ENCODE measurements at regions not wholly inside any gene's neighbourhood (a gene's known extent, or its start where the extent isn't known, plus 50 kb on each side); places are given as distances from the start of the nearest gene placed in this dataset.
A peak's percentile ranks its signal among the peaks of the same experiment; 100 is the strongest.

DNA sequence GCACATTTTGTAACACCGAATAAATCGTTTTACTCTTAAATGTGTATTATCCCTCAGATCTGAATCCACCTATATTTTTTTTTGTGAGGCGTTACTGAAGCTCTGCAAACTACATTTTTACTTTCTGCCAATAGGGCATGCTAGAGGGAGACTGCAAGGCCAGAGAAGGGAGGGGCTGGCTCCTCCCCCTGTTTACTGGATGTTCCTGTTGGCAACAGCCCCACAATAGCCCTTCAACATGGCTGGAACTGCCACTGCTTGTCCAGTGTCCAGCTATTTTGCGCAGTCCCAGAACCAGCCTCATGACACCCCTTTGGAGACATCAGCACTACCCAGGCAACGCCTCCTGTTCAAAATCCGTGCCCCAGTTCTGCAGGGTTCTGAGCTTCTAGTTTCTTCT is 85.4 kb upstream of the MIER3 start:
- DNase-seq, result peak; percentile 22
- Histone ChIP-seq H3K4me1 (no peaks in the 10 kb centered on the region), H3K4me3 (no peak overlapping the region), H3K36me3 (ENCODE audit: low read depth, missing control alignments) (no peaks in the 10 kb centered on the region), H3K9me3 (no peaks in the 10 kb centered on the region), H3K27me3 (no peaks in the 10 kb centered on the region), H3K27ac (no peak overlapping the region)
- TF ChIP-seq POLR2A (IDR thresholded peaks at IDR 0.05), result no peak
- TF ChIP-seq, protein P1, sequence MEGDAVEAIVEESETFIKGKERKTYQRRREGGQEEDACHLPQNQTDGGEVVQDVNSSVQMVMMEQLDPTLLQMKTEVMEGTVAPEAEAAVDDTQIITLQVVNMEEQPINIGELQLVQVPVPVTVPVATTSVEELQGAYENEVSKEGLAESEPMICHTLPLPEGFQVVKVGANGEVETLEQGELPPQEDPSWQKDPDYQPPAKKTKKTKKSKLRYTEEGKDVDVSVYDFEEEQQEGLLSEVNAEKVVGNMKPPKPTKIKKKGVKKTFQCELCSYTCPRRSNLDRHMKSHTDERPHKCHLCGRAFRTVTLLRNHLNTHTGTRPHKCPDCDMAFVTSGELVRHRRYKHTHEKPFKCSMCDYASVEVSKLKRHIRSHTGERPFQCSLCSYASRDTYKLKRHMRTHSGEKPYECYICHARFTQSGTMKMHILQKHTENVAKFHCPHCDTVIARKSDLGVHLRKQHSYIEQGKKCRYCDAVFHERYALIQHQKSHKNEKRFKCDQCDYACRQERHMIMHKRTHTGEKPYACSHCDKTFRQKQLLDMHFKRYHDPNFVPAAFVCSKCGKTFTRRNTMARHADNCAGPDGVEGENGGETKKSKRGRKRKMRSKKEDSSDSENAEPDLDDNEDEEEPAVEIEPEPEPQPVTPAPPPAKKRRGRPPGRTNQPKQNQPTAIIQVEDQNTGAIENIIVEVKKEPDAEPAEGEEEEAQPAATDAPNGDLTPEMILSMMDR (IDR thresholded peaks at IDR 0.05), result no peak
- WGBS, 2 donors, result 79 to 84% methylated on average over 6 of the region's 6 CpGs
- intact Hi-C loops (cut with DNase I; ENCODE audit: low total_unique reads), result no loop called here

DNA sequence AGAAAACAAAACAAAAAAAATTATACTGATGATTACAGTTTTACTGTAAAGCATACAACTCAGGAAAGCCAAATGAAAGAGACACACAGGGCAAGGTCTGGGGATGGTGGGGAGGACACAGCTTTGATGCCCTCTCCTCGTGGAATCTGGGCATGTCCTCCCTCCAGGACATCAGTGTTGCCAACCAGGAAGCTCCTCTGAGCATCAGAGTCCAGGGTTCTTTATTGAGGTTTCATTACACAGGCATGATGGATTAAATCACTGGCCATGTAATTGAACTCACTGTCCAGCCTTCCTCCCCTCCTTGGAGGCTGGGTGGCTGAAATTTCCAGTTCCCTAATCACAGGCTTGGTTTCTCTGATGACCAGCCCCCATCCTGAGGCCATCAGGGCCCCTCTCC is 89.6 kb upstream of the MIER3 start:
- intact Hi-C loops (cut with DNase I; ENCODE audit: low total_unique reads), result no loop called here

GRCh38 chr5:57042524-57042931 is 90.6 kb upstream of the MIER3 start:
- no peak for DNase-seq
- no peak overlapping the region for H3K27ac ChIP-seq
- H3K4me1 ChIP-seq, result no peaks in the 10 kb centered on the region
- no peaks in the 10 kb centered on the region for H3K9me3 ChIP-seq
- 67 to 73% methylated on average over 3 of the region's 3 CpGs for WGBS, 2 donors
- no peaks in the 10 kb centered on the region for H3K36me3 ChIP-seq (ENCODE audit: low read depth, missing control alignments)
- intact Hi-C loops (cut with DNase I; ENCODE audit: low total_unique reads), result no loop called here
- no peaks in the 10 kb centered on the region for H3K27me3 ChIP-seq
- H3K4me3 ChIP-seq, result no peak overlapping the region
- TF ChIP-seq POLR2A (IDR thresholded peaks at IDR 0.05), result no peak
- TF ChIP-seq, protein P1 (IDR thresholded peaks at IDR 0.05), result no peak

More for the DNA sequence above, 89.6 kb upstream of the MIER3 start:
- Histone ChIP-seq H3K4me3 (no peak overlapping the region), H3K9me3 (no peaks in the 10 kb centered on the region), H3K4me1 (no peaks in the 10 kb centered on the region), H3K27ac (no peak overlapping the region), H3K27me3 (no peaks in the 10 kb centered on the region), H3K36me3 (ENCODE audit: low read depth, missing control alignments) (no peaks in the 10 kb centered on the region)
- 31 to 59% methylated on average over 1 of the region's 1 CpG for WGBS, 2 donors
- no peak for DNase-seq
- TF ChIP-seq, protein P1 (IDR thresholded peaks at IDR 0.05), result no peak
- TF ChIP-seq POLR2A (IDR thresholded peaks at IDR 0.05), result no peak

DNA sequence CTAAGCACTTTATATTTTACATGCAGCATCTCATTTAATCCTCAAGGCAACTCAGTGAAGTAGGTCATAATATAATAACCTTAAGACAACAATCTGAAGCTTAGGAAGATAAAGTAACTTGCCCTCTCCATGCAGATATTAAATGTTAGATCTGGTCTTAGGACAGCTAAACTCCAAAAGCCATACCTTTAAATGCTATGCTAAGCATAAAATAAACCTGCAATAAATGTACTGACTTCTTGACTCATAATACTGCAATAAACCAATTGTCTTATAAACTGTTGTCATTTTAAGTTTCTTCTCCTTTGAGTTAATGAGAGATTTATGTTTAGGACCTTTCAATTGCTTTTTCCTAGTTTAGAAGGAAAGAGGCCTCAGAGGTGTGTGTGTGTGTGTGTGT is 102.2 kb upstream of the MIER3 start:
- TF ChIP-seq POLR2A (IDR thresholded peaks at IDR 0.05), result no peak
- TF ChIP-seq, protein P1 (IDR thresholded peaks at IDR 0.05), result no peak
- intact Hi-C loops (cut with DNase I; ENCODE audit: low total_unique reads), result no loop called here
- no peak overlapping the region for H3K27ac ChIP-seq
- H3K9me3 ChIP-seq, result no peaks in the 10 kb centered on the region
- H3K27me3 ChIP-seq, result no peaks in the 10 kb centered on the region
- DNase-seq, result no peak
- H3K4me1 ChIP-seq, result no peaks in the 10 kb centered on the region
- no peaks in the 10 kb centered on the region for H3K36me3 ChIP-seq (ENCODE audit: low read depth, missing control alignments)
- no peak overlapping the region for H3K4me3 ChIP-seq

- TF ChIP-seq, protein P1 (IDR thresholded peaks at IDR 0.05), result no peak
- no peak for TF ChIP-seq POLR2A (IDR thresholded peaks at IDR 0.05)
- no peak overlapping the region for H3K4me3 ChIP-seq
- H3K9me3 ChIP-seq, result no peaks in the 10 kb centered on the region
- 88 to 94% methylated on average over 1 of the region's 1 CpG for WGBS, 2 donors
- H3K4me1 ChIP-seq, result no peaks in the 10 kb centered on the region
- intact Hi-C loops (cut with DNase I; ENCODE audit: low total_unique reads), result no loop called here
- no peaks in the 10 kb centered on the region for H3K36me3 ChIP-seq (ENCODE audit: low read depth, missing control alignments)
- DNase-seq, result no peak
- H3K27ac ChIP-seq, result no peak overlapping the region
- no peaks in the 10 kb centered on the region for H3K27me3 ChIP-seq
Observed at GRCh38 chr5:57054671-57055070, 102.7 kb upstream of the MIER3 start.
